ENCODE measurements at regions not wholly inside any gene's neighbourhood (a gene's known extent, or its start where the extent isn't known, plus 50 kb on each side); places are given as distances from the start of the nearest gene placed in this dataset.
"Not testable (repeated sequence)": the region's sequence is repeated elsewhere in the genome, so short reads cannot be mapped to it uniquely, and the experiment has no call there.

DNA sequence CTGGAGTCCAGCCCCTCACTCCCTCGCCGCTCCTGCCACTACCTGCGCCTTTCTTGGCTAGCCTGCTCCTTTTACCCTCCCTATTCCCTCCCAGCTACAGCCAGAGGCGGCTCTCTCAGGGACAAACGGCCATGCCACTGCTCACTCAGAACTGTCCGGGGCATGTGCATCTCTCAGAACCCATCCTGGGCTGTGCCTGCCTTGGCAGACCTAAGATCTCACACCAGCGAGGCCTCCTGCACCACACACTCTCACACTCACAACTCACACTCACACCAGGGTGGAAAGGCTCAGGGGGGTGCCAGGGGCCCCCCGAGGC is 180.3 kb downstream of the TMEM121 start:
- TF ChIP-seq, protein P1, sequence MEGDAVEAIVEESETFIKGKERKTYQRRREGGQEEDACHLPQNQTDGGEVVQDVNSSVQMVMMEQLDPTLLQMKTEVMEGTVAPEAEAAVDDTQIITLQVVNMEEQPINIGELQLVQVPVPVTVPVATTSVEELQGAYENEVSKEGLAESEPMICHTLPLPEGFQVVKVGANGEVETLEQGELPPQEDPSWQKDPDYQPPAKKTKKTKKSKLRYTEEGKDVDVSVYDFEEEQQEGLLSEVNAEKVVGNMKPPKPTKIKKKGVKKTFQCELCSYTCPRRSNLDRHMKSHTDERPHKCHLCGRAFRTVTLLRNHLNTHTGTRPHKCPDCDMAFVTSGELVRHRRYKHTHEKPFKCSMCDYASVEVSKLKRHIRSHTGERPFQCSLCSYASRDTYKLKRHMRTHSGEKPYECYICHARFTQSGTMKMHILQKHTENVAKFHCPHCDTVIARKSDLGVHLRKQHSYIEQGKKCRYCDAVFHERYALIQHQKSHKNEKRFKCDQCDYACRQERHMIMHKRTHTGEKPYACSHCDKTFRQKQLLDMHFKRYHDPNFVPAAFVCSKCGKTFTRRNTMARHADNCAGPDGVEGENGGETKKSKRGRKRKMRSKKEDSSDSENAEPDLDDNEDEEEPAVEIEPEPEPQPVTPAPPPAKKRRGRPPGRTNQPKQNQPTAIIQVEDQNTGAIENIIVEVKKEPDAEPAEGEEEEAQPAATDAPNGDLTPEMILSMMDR (conservative IDR thresholded peaks at IDR 0.05; ENCODE audit: low read depth, low read length), result not testable (repeated sequence)
- TF ChIP-seq EZH2 (IDR thresholded peaks at IDR 0.05; ENCODE audit: low read length, unreplicated experiment); EZH2phosphoT487 (IDR thresholded peaks at IDR 0.05; ENCODE audit: borderline replicate concordance, low read length): not testable (repeated sequence)
